ENCODE measurements at regions not wholly inside any gene's neighbourhood (a gene's known extent, or its start where the extent isn't known, plus 50 kb on each side); places are given as distances from the start of the nearest gene placed in this dataset.

DNA sequence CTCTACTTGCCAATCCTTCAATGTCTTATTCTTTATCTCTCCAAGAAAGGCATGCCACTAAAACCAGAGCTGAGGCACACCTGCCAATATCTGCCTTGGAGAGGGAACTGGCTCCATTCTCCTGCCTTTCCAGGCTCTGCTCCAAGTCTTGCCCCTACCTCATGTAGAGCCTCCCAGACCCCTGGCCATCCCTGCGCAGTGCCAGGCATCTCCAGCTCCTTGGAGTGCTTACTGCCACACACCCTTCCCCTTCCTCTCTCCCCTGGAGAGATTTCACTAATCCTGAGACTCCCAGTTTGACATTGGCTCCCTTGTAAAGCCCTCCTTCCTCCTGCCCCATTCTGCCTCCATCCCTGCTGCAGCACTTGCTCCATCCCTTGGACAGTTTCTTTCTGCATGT is 255.2 kb upstream of the ZMIZ1 start:
- TF ChIP-seq, protein P1, sequence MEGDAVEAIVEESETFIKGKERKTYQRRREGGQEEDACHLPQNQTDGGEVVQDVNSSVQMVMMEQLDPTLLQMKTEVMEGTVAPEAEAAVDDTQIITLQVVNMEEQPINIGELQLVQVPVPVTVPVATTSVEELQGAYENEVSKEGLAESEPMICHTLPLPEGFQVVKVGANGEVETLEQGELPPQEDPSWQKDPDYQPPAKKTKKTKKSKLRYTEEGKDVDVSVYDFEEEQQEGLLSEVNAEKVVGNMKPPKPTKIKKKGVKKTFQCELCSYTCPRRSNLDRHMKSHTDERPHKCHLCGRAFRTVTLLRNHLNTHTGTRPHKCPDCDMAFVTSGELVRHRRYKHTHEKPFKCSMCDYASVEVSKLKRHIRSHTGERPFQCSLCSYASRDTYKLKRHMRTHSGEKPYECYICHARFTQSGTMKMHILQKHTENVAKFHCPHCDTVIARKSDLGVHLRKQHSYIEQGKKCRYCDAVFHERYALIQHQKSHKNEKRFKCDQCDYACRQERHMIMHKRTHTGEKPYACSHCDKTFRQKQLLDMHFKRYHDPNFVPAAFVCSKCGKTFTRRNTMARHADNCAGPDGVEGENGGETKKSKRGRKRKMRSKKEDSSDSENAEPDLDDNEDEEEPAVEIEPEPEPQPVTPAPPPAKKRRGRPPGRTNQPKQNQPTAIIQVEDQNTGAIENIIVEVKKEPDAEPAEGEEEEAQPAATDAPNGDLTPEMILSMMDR (IDR thresholded peaks at IDR 0.05; ENCODE audit: insufficient read depth, low read length, poor library complexity, severe bottlenecking) = no peak
- DNase-seq (ENCODE audit: low read depth) = no peak
- no peaks in the 10 kb centered on the region for H3K36me3 ChIP-seq (ENCODE audit: control insufficient read depth, insufficient read depth, low read length)
- H3K4me3 ChIP-seq (ENCODE audit: low read depth, low read length) = no peak overlapping the region
- H3K27me3 ChIP-seq (ENCODE audit: control insufficient read depth, insufficient read depth, low read length) = no peaks in the 10 kb centered on the region

DNA sequence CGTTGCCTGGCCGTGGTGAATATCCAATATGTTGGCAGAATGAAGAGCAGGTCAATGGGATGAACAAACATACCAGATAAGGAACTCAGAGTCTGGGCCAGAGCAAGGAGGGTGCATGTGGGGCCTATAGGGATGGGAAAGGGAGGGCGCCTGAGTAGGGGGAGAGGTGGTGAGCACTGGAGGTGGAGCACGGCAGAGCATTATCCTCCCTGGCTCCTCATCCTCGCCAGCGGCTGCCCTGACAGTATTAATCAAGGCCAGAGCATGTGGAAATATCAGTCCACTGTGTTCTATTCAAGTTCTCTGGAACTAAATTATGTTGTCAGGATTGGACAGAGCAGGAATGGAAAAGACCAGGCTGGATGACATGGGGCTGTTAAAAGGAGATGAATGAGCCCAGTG is 254.8 kb upstream of the ZMIZ1 start:
- DNase-seq (ENCODE audit: low read depth) = no peak
- Histone ChIP-seq H3K36me3 (ENCODE audit: control insufficient read depth, insufficient read depth, low read length) (no peaks in the 10 kb centered on the region), H3K4me3 (ENCODE audit: low read depth, low read length) (no peak overlapping the region), H3K27me3 (ENCODE audit: control insufficient read depth, insufficient read depth, low read length) (no peaks in the 10 kb centered on the region)
- TF ChIP-seq, protein P1 (IDR thresholded peaks at IDR 0.05; ENCODE audit: insufficient read depth, low read length, poor library complexity, severe bottlenecking) = no peak

DNA sequence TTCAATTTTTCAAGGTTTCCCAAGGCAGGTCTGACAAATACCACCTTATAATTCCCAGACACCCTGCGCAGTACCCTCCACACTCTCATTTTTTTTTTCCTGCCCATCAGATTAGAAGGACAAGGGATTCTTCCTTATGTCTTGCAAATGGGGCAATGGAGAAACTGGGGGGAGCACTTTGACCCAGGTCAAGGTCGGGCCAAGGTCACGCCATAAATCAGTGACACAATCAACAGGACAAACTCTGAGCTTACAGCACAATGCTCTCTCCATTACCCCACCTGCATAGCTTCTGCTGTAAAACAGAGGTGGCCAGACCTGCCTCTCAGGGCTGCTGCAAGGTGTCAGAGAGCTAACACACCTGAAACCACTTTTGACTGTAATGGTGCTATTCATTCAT is 254.4 kb upstream of the ZMIZ1 start:
- H3K36me3 ChIP-seq (ENCODE audit: control insufficient read depth, insufficient read depth, low read length) = no peaks in the 10 kb centered on the region
- no peak for DNase-seq (ENCODE audit: low read depth)
- no peaks in the 10 kb centered on the region for H3K27me3 ChIP-seq (ENCODE audit: control insufficient read depth, insufficient read depth, low read length)
- TF ChIP-seq, protein P1 (IDR thresholded peaks at IDR 0.05; ENCODE audit: insufficient read depth, low read length, poor library complexity, severe bottlenecking) = no peak
- no peak overlapping the region for H3K4me3 ChIP-seq (ENCODE audit: low read depth, low read length)

DNA sequence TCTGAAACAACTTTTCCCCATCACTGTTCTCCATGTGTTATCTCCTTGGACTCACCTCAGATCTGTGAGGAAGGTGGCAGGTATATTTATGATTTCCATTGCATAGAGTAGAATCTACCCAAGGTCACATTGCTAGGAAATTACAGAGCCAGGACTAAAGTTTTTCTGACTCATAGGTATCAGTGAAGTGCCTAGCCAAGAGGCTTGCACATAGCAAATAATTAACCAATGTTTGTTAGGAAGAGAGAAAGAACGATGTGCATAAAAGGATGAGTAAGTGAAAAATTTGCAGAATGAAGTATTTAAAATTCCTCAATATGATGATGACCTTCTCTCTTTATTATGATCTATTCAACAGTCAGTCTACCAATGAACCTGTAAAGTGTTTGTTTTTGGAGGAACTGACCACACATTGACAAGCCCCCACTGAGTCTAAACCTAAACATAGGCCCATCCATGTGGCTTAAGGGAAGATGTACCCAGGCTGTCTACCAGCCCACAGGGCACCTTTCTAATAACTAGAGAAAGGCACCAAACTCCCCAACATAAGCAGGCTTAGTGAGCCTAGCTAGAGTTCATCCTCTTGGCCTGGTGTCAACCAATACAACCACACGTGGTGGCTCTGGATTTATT is 252.9 kb upstream of the ZMIZ1 start:
- H3K4me3 ChIP-seq (ENCODE audit: low read depth, low read length) = no peak overlapping the region
- H3K36me3 ChIP-seq (ENCODE audit: control insufficient read depth, insufficient read depth, low read length) = no peaks in the 10 kb centered on the region
- DNase-seq (ENCODE audit: low read depth) = no peak
- no peaks in the 10 kb centered on the region for H3K27me3 ChIP-seq (ENCODE audit: control insufficient read depth, insufficient read depth, low read length)
- TF ChIP-seq, protein P1 (IDR thresholded peaks at IDR 0.05; ENCODE audit: insufficient read depth, low read length, poor library complexity, severe bottlenecking) = no peak

DNA sequence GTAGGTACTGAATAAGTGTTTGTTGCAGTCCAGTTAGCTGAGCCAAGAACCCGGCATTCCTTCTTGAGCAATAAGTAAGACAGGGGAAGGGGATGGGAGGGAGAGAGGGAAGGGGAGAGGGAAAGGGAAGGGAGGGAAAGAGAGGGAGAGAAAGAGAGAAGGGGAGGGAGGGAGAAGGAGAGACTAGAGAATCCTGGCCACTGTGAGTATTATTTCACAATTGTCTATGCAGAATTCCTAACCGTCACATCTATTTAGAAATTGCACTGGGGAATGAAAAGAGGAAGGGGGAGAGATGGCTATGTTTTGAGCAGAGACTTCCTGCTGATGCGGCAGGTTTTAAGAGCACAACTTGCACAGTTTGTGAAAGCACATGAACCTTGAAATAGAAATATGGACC is 251.4 kb upstream of the ZMIZ1 start:
- no peaks in the 10 kb centered on the region for H3K36me3 ChIP-seq (ENCODE audit: control insufficient read depth, insufficient read depth, low read length)
- H3K27me3 ChIP-seq (ENCODE audit: control insufficient read depth, insufficient read depth, low read length) = no peaks in the 10 kb centered on the region
- no peak overlapping the region for H3K4me3 ChIP-seq (ENCODE audit: low read depth, low read length)
- DNase-seq (ENCODE audit: low read depth) = no peak
- TF ChIP-seq, protein P1 (IDR thresholded peaks at IDR 0.05; ENCODE audit: insufficient read depth, low read length, poor library complexity, severe bottlenecking) = no peak

DNA sequence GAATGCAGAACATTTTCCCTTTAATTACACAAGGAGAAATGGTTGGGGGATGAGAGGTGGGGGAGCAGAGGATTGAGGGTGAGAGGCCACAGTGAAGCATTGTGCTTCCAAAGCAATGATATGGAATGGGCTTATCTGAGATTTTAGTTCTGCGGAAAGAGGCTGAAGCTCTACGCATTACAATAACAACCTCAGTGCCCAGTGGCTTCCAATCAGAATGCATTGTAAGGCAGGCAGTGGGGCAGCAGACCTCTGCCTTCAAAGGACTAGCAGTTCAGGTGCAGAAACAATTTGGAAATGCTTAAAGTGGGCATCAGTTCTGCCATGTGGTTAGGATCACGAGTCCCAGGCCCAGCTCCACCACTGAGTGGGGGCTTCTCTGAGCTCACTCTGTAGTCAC is 251.0 kb upstream of the ZMIZ1 start:
- Histone ChIP-seq H3K36me3 (ENCODE audit: control insufficient read depth, insufficient read depth, low read length) (no peaks in the 10 kb centered on the region), H3K27me3 (ENCODE audit: control insufficient read depth, insufficient read depth, low read length) (no peaks in the 10 kb centered on the region), H3K4me3 (ENCODE audit: low read depth, low read length) (no peak overlapping the region)
- TF ChIP-seq, protein P1 (IDR thresholded peaks at IDR 0.05; ENCODE audit: insufficient read depth, low read length, poor library complexity, severe bottlenecking) = no peak
- no peak for DNase-seq (ENCODE audit: low read depth)
